Liver (tissue), 8 donors: ENCODE measurements at regions not wholly inside any gene's neighbourhood (a gene's known extent, or its start where the extent isn't known, plus 50 kb on each side); places are given as distances from the start of the nearest gene placed in this dataset.

ENCODE experiments used
- DNase-seq: peaks from one replicate; pipeline ENCODE4 v3.0.0-alpha.2; 2017; ENCODE audit warnings: low spot score
- H3K27ac ChIP-seq, 2 donors: one replicate each; pipeline ENCODE4 v1.7.0; 2013; ENCODE audit warnings: inconsistent platforms in 2 of 2, low read length in 2 of 2, control low read depth in 1 of 2, low read depth in 1 of 2, mild to moderate bottlenecking in 1 of 2
- H3K27me3 ChIP-seq, 4 donors: one replicate each; pipeline versions ENCODE4 v1.6.1 to v1.7.0; 2013; ENCODE audit warnings: low read length in 3 of 4, inconsistent platforms in 1 of 4, mild to moderate bottlenecking in 1 of 4, moderate library complexity in 1 of 4; ENCODE audit not compliant: control insufficient read depth in 4 of 4, insufficient read depth in 4 of 4
- H3K36me3 ChIP-seq, 4 donors: one replicate each; pipeline versions ENCODE4 v1.6.1 to v1.7.0; 2013; ENCODE audit warnings: low read length in 3 of 4, mild to moderate bottlenecking in 3 of 4, low read depth in 1 of 4, moderate library complexity in 1 of 4; ENCODE audit not compliant: control insufficient read depth in 4 of 4, insufficient read depth in 3 of 4
- H3K4me1 ChIP-seq, 4 donors: one replicate each; pipeline versions ENCODE4 v1.6.1 to v1.7.0; 2013; ENCODE audit warnings: low read length in 3 of 4, mild to moderate bottlenecking in 3 of 4, moderate library complexity in 1 of 4; ENCODE audit not compliant: control insufficient read depth in 4 of 4, insufficient read depth in 4 of 4
- H3K4me3 ChIP-seq, 3 donors: one replicate each; pipeline versions ENCODE4 v1.6.1 to v1.7.0; 2013; ENCODE audit warnings: low read length in 3 of 3, control low read depth in 1 of 3, low read depth in 1 of 3, mild to moderate bottlenecking in 1 of 3
- H3K9ac ChIP-seq, 2 donors: one replicate each; pipeline ENCODE4 v1.7.0; 2013; ENCODE audit warnings: low read length in 2 of 2, mild to moderate bottlenecking in 2 of 2, moderate library complexity in 2 of 2, control low read depth in 1 of 2, low read depth in 1 of 2
- H3K9me3 ChIP-seq, 4 donors: one replicate each; pipeline versions ENCODE4 v1.6.1 to v1.7.0; 2013; ENCODE audit warnings: low read length in 3 of 4; ENCODE audit not compliant: control insufficient read depth in 4 of 4
- ATF3 ChIP-seq: IDR thresholded peaks from 2 replicates; pipeline ENCODE4 v1.6.1; 2016; ENCODE audit warnings: antibody characterized with exemption
- CTCF ChIP-seq: fragments of 150-350 bp; IDR thresholded peaks from 2 replicates; pipeline ENCODE4 v1.5.1; 2017; ENCODE audit warnings: improper control_type of control experiment, low read depth, low read length; ENCODE audit not compliant: missing input control
- EGR1 ChIP-seq, 2 donors: IDR thresholded peaks; 2 replicates each; pipeline ENCODE4 v1.6.1; 2016 to 2018; ENCODE audit warnings: antibody characterized with exemption in 2 of 2, low read depth in 2 of 2
- FOXA1 ChIP-seq: IDR thresholded peaks from 2 replicates; pipeline ENCODE4 v1.6.1; 2016; ENCODE audit warnings: antibody characterized with exemption
- FOXA2 ChIP-seq: IDR thresholded peaks from 2 replicates; pipeline ENCODE4 v1.6.1; 2016; ENCODE audit warnings: antibody characterized with exemption
- GABPA ChIP-seq, 2 donors: IDR thresholded peaks in 1 of 2; conservative IDR thresholded peaks in 1 of 2; 2 replicates each; pipeline ENCODE4 v1.6.1; 2016; ENCODE audit warnings: antibody characterized with exemption in 2 of 2, mild to moderate bottlenecking in 1 of 2, moderate library complexity in 1 of 2
- HNF4A ChIP-seq, 2 donors: conservative IDR thresholded peaks; 2 replicates each; pipeline ENCODE4 v1.6.1; 2016; ENCODE audit warnings: antibody characterized with exemption in 2 of 2, mild to moderate bottlenecking in 2 of 2
- HNF4G ChIP-seq: IDR thresholded peaks from 2 replicates; pipeline ENCODE4 v1.6.1; 2016; ENCODE audit warnings: antibody characterized with exemption
- JUND ChIP-seq, 2 donors: IDR thresholded peaks; 2 replicates each; pipeline ENCODE4 v1.6.1; 2016; ENCODE audit warnings: antibody characterized with exemption in 2 of 2
- MAX ChIP-seq: IDR thresholded peaks from 2 replicates; pipeline ENCODE4 v1.6.1; 2016; ENCODE audit warnings: antibody characterized with exemption
- NR2F2 ChIP-seq: IDR thresholded peaks from 2 replicates; pipeline ENCODE4 v1.6.1; 2016; ENCODE audit warnings: antibody characterized with exemption
- RAD21 ChIP-seq, 2 donors: IDR thresholded peaks; 2 replicates each; pipeline ENCODE4 v1.6.1; 2016; ENCODE audit warnings: antibody characterized with exemption in 2 of 2, mild to moderate bottlenecking in 2 of 2
- REST ChIP-seq: IDR thresholded peaks from 2 replicates; pipeline ENCODE4 v1.6.1; 2016; ENCODE audit warnings: antibody characterized with exemption, mild to moderate bottlenecking
- RXRA ChIP-seq, 2 donors: IDR thresholded peaks; 2 replicates each; pipeline ENCODE4 v1.6.1; 2017 to 2018; ENCODE audit warnings: antibody characterized with exemption in 2 of 2, mild to moderate bottlenecking in 1 of 2
- SP1 ChIP-seq: IDR thresholded peaks from 2 replicates; pipeline ENCODE4 v1.6.1; 2018; ENCODE audit warnings: antibody characterized with exemption, mild to moderate bottlenecking
- TAF1 ChIP-seq: conservative IDR thresholded peaks from 2 replicates; pipeline ENCODE4 v1.6.1; 2016; ENCODE audit warnings: antibody characterized with exemption, mild to moderate bottlenecking
- YY1 ChIP-seq: IDR thresholded peaks from 2 replicates; pipeline ENCODE4 v1.6.1; 2016; ENCODE audit warnings: antibody characterized with exemption, mild to moderate bottlenecking
- ZBTB33 ChIP-seq: IDR thresholded peaks from 2 replicates; pipeline ENCODE4 v1.6.1; 2016; ENCODE audit warnings: antibody characterized with exemption
- WGBS: extraction: QIAGEN DNeasy Blood & Tissue Kit; methylation state at CpG from one replicate; pipeline ENCODE4 v1.1.7; 2013; 5-methylcytosine and 5-hydroxymethylcytosine counted together
- donor health status: healthy.
- donor health status: healthy.
- donor health status: healthy.
- donor health status: healthy.
- donor health status: healthy.

- Histone ChIP-seq H3K9me3 (no peaks in the 10 kb centered on the region), H3K4me1 (no peaks in the 10 kb centered on the region), H3K27ac (no peak overlapping the region), H3K4me3 (no peak overlapping the region), H3K9ac (no peak overlapping the region), H3K36me3 (no peaks in the 10 kb centered on the region), H3K27me3 (no peaks in the 10 kb centered on the region)
- DNase-seq: no peak
- 94% methylated on average over 2 of the region's 2 CpGs for WGBS
- no peak for TF ChIP-seq RXRA (IDR thresholded peaks at IDR 0.05)
- no peak for TF ChIP-seq FOXA1
- TF ChIP-seq SP1: no peak
- TF ChIP-seq ZBTB33: no peak
- TF ChIP-seq FOXA2: no peak
- TF ChIP-seq YY1: no peak
- no peak for TF ChIP-seq RAD21 (IDR thresholded peaks at IDR 0.05)
- no peak for TF ChIP-seq NR2F2
Observed at GRCh38 chr21:15620892-15621291, 108.9 kb upstream of the USP25 start.

GRCh38 chr21:15624646-15625045 is 105.1 kb upstream of the USP25 start:
- Histone ChIP-seq H3K27me3 (no peaks in the 10 kb centered on the region), H3K4me3 (no peak overlapping the region), H3K36me3 (no peaks in the 10 kb centered on the region), H3K9ac (no peak overlapping the region), H3K4me1 (no peaks in the 10 kb centered on the region), H3K27ac (no peak overlapping the region), H3K9me3 (no peaks in the 10 kb centered on the region)
- DNase-seq: no peak
- WGBS: 92% methylated on average over 2 of the region's 2 CpGs
- no peak for TF ChIP-seq FOXA1
- TF ChIP-seq RXRA (IDR thresholded peaks at IDR 0.05): no peak
- TF ChIP-seq JUND (IDR thresholded peaks at IDR 0.05): no peak
- no peak for TF ChIP-seq ATF3
- no peak for TF ChIP-seq GABPA (IDR thresholded peaks at IDR 0.05 in 1 of 2, conservative IDR thresholded peaks at IDR 0.05 in 1 of 2)
- TF ChIP-seq HNF4A (conservative IDR thresholded peaks at IDR 0.05): no peak
- TF ChIP-seq CTCF: no peak
- no peak for TF ChIP-seq TAF1
- no peak for TF ChIP-seq EGR1 (IDR thresholded peaks at IDR 0.05; ENCODE audit: low read depth in 2 of 2)
- no peak for TF ChIP-seq MAX
- no peak for TF ChIP-seq REST
- no peak for TF ChIP-seq RAD21 (IDR thresholded peaks at IDR 0.05)
- TF ChIP-seq SP1: no peak
- TF ChIP-seq NR2F2: no peak
- TF ChIP-seq YY1: no peak
- TF ChIP-seq FOXA2: no peak
- TF ChIP-seq HNF4G: no peak
- no peak for TF ChIP-seq ZBTB33
